CD1c-positive myeloid dendritic cell (primary cell): ENCODE measurements at regions not wholly inside any gene's neighbourhood (a gene's known extent, or its start where the extent isn't known, plus 50 kb on each side); places are given as distances from the start of the nearest gene placed in this dataset.

Source experiments
- DNase-seq: peaks from one replicate; pipeline ENCODE4 v3.0.0-alpha.2; 2016; ENCODE audit errors: extremely low spot score

DNA sequence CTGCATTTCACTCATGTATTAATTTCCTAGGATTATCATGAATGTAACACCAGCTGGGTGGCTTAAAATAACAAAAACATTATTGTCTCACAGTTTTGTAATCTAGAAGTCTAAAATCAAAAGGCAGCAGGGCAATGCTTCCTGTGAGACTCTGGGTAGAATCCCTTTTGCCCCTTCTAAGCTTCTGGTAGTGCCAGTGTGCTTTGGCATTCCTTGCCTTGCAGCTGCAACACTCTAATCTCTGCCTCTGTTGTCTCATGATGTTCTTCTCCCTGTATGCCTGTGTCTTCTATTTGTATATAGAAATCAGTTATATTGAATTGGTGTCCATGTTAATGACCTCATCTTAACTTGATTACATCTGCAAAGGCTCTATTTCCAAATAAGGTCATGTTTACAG is 1117.3 kb downstream of the PCDH18 start:
- no peak for DNase-seq

- no peak for DNase-seq
These were observed 1119.6 kb downstream of the PCDH18 start for GRCh38 chr4:136412708-136413107.

DNA sequence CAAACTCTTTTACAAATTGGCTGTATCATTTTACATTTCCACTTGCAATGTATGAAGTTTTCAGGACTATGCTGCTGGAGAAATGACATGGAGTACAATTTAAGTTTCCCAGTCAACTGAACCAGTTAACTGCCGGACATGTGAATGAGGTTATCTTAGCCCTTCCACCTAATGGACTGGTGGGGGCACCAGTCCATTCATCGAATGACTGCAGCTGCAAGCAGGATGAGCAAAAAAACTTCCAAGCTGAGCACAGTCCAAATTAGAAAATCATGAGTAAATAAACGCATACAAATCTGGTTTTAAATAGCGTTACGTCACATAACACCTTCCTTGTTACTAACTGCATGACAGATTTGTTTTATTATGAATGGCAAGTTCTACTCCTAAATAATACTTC is 1131.5 kb downstream of the PCDH18 start:
- DNase-seq: no peak

DNA sequence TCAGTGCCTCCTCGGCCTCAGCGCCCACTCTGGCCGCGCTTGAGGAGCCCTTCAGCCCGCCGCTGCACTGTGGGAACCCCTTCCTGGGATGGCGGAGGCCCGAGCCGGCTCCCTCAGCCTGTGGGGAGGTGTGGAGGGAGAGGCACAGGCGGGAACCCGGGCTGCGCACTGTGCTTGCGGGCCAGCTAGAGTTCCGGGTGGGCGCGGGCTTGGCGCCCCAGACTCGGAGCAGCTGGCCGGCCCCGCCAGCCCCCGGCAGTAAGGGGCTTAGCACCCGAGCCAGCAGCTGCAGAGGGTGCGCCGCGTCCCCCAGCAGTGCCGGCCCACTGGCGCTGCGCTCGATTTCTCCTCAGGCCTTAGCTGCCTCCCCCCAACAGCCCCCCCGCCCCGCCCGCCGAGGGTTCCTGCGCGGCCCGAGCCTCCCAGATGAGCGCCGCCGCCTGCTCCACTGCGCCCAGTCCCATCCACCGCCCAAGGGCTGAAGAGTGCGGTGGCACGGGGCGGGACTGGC is 1137.0 kb downstream of the PCDH18 start:
- DNase-seq: no peak

DNA sequence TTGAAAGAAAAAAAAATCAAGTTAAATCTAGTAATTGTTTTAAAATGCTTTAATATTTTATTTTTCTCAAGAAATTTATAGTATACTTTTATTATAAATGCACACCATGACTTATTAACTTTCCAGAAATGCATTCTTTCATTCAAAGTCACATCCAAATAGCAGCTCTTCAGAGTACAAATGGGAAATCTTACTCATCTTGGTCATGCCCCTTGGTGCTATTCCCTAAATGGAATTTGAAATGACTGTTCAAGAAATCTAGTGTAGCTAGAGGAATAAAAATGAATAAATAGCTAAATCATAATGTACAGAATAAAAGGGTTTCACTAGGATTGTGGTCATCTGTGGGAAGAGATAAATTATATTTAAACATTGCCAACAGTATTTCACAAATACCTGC is 1139.7 kb downstream of the PCDH18 start:
- DNase-seq: no peak

- DNase-seq: no peak
These were observed 1141.5 kb downstream of the PCDH18 start for GRCh38 chr4:136390824-136391223.

GRCh38 chr4:136383082-136383481 is 1149.2 kb downstream of the PCDH18 start:
- DNase-seq: no peak

- no peak for DNase-seq
These were observed 1161.1 kb downstream of the PCDH18 start for GRCh38 chr4:136371231-136371630.

GRCh38 chr4:136369073-136369472 is 1163.2 kb downstream of the PCDH18 start:
- DNase-seq: no peak

DNA sequence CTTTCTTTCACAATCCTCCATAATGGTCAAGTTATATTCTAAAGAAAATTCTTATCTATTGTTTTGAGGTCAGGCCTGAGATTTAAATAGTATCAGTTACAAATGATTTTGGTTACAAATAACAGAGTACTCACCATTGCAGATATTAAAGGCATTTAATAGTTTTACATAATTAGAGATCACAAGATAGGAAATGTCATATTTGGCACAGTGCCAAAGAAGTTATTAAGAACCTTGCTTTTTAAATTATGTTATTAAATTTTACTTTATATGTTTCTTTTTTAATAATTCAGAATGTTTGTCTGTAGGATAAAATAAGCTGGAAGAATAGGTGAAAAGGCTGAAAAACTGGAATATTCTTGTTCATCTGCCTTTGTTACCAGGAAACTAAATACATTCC is 1174.7 kb downstream of the PCDH18 start:
- no peak for DNase-seq

GRCh38 chr4:136355970-136356369 is 1176.3 kb downstream of the PCDH18 start:
- DNase-seq: no peak

GRCh38 chr4:136343340-136343739 is 1189.0 kb downstream of the PCDH18 start:
- DNase-seq: no peak

- DNase-seq: no peak
These were observed 1189.6 kb downstream of the PCDH18 start for GRCh38 chr4:136342666-136343065.

- no peak for DNase-seq
These were observed 1195.1 kb downstream of the PCDH18 start for GRCh38 chr4:136337216-136337615.

DNA sequence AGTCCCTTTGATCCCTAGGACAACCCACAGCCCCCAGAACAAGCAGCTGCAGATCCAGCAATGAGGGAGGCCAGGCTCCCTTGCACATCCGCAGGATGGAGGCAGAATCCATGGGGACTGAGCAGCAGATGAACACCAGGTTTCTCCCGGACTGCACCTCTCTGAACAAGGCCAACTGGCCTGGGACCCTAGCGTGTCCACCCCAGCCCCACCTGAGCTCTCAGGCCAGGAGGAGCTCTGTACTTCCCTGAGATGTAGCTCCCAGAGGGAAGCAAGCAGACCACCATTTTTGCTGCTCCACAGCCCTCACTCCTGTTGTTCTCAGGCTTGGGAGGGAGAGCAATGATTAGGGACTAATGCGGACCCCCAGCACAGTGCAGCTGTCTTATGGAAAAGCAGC is 1195.8 kb downstream of the PCDH18 start:
- no peak for DNase-seq

- DNase-seq: no peak
These were observed 1203.1 kb downstream of the PCDH18 start for GRCh38 chr4:136329042-136329662.

DNA sequence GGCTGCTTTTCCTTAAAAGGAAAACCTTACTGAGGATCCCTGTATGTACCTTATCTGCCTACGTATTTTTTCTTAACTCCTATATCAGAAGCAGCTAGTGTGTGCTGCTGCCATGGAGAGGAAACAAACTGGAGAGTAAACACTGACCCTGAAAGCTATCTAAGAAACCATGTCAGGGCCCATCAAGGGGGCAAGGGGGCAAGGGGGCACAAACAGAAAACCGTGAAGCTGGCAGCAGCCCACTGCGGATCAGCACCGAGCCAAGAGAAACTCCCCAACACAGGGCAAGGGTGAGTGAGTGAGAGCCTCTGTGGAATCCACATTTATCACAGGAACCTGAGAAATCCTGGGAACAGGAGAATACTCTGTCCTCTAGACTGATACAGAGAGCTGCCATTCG is 1204.2 kb downstream of the PCDH18 start:
- no peak for DNase-seq

DNA sequence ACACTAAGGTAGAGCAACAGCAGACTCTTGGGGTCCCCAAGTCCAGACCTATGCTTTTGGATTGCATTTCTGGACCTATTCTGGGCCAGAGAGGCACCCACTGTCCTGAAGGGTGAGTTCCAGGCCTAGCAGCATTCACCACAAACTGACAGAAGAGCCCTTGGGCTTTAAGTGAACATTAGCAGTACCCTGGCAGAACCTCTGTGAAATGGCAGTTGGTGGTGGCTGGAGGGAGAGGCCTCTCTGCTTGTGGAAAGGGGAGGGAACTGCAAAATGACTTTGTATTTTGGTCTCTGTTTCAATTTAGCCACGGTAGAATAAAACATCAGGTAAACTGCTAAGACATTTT is 1211.9 kb downstream of the PCDH18 start:
- DNase-seq: no peak

DNA sequence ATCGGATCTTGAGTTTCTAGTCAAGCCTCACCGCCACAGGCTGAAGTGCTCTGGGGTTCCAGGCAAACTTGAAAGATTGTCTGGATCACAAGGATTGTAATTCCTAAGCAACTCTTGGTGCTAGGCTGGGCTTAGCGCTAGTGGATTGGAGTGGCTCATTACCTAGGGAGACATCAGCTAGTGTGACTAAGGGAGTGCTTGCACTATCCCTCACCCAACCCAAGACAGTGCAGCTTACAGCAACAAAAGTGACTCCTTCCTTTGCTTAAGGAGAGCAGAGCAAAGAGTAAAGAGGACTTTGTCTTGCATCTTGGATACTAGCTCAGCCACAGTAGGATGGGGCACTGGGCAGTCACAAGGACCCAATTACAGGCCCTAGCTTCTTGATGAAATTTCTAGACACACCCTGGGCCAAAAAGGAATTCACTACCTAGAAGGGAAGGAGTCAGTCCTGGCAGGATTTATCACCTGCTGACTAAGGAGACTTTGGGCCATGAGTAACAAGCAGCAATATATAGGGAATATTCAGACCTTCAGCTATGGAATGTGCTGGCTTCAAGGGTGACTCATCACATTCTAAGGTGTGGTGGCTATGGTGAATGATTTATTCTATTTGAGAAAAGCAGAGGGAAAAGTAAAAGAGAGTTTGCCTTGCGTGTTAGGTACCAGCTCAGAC is 1212.4 kb downstream of the PCDH18 start:
- DNase-seq: no peak

- no peak for DNase-seq
These were observed 1215.3 kb downstream of the PCDH18 start for GRCh38 chr4:136316961-136317360.

DNA sequence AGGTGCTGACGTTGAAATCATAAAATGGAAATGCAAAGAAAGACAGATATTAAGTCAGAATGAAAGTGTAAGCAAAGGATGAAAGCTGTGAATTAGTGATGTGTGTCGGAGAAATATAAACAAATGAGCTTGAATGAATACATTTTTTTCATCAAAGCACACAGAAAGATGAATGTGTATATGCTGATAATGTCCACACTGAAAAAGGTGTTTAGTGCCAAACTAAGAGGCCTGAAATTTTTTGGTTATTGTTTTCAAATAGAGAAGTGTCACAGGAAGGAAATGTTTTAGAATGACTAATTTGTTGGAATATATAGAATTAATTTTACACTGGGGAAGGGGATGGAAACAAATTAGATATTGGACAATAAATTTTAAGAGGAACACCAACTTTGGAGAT is 1217.6 kb downstream of the PCDH18 start:
- DNase-seq: no peak

- no peak for DNase-seq
These were observed 1220.5 kb downstream of the PCDH18 start for GRCh38 chr4:136311774-136312173.

- DNase-seq: no peak
These were observed 1224.5 kb downstream of the PCDH18 start for GRCh38 chr4:136307765-136308164.

- no peak for DNase-seq
These were observed 1225.9 kb downstream of the PCDH18 start for GRCh38 chr4:136306361-136306760.
